ENCODE measurements at regions not wholly inside any gene's neighbourhood (a gene's known extent, or its start where the extent isn't known, plus 50 kb on each side); places are given as distances from the start of the nearest gene placed in this dataset.

DNA sequence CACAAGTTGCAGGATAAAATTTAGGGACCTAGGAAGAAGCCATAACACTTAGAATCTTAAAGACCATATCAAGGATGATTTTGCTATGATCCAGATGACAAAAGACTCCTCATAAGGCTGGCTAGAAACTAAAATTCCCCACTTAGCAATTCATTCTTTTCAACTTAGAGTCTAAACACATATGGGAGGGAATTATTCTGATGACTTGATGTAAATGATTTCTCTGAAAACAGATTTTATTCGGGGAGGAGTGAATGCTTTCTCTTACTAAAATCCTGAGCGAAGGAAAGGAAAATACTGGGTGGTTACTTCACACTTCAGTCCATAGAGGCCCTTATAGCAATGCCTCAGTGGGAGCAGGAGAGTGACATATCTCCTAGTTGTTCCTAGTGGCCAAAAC lies 138.7 kb upstream of the SORCS1 start:
- TF ChIP-seq, protein P1, sequence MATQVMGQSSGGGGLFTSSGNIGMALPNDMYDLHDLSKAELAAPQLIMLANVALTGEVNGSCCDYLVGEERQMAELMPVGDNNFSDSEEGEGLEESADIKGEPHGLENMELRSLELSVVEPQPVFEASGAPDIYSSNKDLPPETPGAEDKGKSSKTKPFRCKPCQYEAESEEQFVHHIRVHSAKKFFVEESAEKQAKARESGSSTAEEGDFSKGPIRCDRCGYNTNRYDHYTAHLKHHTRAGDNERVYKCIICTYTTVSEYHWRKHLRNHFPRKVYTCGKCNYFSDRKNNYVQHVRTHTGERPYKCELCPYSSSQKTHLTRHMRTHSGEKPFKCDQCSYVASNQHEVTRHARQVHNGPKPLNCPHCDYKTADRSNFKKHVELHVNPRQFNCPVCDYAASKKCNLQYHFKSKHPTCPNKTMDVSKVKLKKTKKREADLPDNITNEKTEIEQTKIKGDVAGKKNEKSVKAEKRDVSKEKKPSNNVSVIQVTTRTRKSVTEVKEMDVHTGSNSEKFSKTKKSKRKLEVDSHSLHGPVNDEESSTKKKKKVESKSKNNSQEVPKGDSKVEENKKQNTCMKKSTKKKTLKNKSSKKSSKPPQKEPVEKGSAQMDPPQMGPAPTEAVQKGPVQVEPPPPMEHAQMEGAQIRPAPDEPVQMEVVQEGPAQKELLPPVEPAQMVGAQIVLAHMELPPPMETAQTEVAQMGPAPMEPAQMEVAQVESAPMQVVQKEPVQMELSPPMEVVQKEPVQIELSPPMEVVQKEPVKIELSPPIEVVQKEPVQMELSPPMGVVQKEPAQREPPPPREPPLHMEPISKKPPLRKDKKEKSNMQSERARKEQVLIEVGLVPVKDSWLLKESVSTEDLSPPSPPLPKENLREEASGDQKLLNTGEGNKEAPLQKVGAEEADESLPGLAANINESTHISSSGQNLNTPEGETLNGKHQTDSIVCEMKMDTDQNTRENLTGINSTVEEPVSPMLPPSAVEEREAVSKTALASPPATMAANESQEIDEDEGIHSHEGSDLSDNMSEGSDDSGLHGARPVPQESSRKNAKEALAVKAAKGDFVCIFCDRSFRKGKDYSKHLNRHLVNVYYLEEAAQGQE (IDR thresholded peaks at IDR 0.05; ENCODE audit: insufficient read depth in 1 of 2, low read depth in 2 of 2, low read length in 1 of 2): no peak
- TF ChIP-seq, protein P2, sequence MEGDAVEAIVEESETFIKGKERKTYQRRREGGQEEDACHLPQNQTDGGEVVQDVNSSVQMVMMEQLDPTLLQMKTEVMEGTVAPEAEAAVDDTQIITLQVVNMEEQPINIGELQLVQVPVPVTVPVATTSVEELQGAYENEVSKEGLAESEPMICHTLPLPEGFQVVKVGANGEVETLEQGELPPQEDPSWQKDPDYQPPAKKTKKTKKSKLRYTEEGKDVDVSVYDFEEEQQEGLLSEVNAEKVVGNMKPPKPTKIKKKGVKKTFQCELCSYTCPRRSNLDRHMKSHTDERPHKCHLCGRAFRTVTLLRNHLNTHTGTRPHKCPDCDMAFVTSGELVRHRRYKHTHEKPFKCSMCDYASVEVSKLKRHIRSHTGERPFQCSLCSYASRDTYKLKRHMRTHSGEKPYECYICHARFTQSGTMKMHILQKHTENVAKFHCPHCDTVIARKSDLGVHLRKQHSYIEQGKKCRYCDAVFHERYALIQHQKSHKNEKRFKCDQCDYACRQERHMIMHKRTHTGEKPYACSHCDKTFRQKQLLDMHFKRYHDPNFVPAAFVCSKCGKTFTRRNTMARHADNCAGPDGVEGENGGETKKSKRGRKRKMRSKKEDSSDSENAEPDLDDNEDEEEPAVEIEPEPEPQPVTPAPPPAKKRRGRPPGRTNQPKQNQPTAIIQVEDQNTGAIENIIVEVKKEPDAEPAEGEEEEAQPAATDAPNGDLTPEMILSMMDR (IDR thresholded peaks at IDR 0.05): no peak
- TF ChIP-seq POLR2AphosphoS5 (IDR thresholded peaks at IDR 0.05; ENCODE audit: low read depth, low read length): no peak

All from Panc1 (cell line).